ENCODE measurements at regions not wholly inside any gene's neighbourhood (a gene's known extent, or its start where the extent isn't known, plus 50 kb on each side); places are given as distances from the start of the nearest gene placed in this dataset.
"Not testable (repeated sequence)": the region's sequence is repeated elsewhere in the genome, so short reads cannot be mapped to it uniquely, and the experiment has no call there.

- Mint-ChIP-seq H3K4me1 (no peaks in the 10 kb centered on the region), H3K27me3 (peaks cover 0 to 3% of the 10 kb centered on the region in 2 donors), H3K27ac (no peak overlapping the region), H3K36me3 (no peaks in the 10 kb centered on the region), H3K9me3 (peaks cover 0 to 12% (median 0%) of the 10 kb centered on the region in 3 donors), H3K4me3 (no peak overlapping the region)
- Histone ChIP-seq H3K9me3 (no peaks in the 10 kb centered on the region), H3K4me3 (ENCODE audit: control insufficient read depth in 1 of 2, extremely low read depth in 1 of 2, low read length in 1 of 2) (no peak overlapping the region), H3K27ac (ENCODE audit: low read length) (no peak overlapping the region), H3K4me1 (ENCODE audit: control insufficient read depth in 1 of 2, extremely low read depth in 1 of 2, insufficient read depth in 2 of 2, low read length in 2 of 2) (no peaks in the 10 kb centered on the region), H3K27me3 (replicated peaks in 1 of 2; ENCODE audit: control insufficient read depth in 2 of 2, extremely low read depth in 1 of 2, insufficient read depth in 2 of 2, low read length in 1 of 2) (no peaks in the 10 kb centered on the region), H3K36me3 (ENCODE audit: control insufficient read depth in 2 of 2, extremely low read depth in 1 of 2, insufficient read depth in 1 of 2, low read length in 1 of 2) (no peaks in the 10 kb centered on the region)
- CTCF ChIA-PET = no interaction called here
- WGBS (ENCODE audit: insufficient coverage) = no CpG with 5 or more reads among the region's 3 CpGs
- POLR2A ChIA-PET = no interaction called here
- DNase-seq = no peak
- no peak for ATAC-seq (replicated peaks in 1 of 4)
Measured at GRCh38 chr5:98004463-98004862, 769.0 kb upstream of the RGMB start.

- no CpG with 5 or more reads among the region's 2 CpGs for WGBS (ENCODE audit: insufficient coverage)
- Mint-ChIP-seq H3K4me1 (no peaks in the 10 kb centered on the region), H3K36me3 (no peaks in the 10 kb centered on the region), H3K27ac (no peak overlapping the region), H3K9me3 (no peaks in the 10 kb centered on the region), H3K27me3 (no peaks in the 10 kb centered on the region), H3K4me3 (no peak overlapping the region)
- Histone ChIP-seq H3K4me3 (ENCODE audit: control insufficient read depth in 1 of 2, extremely low read depth in 1 of 2, low read length in 1 of 2) (no peak overlapping the region), H3K4me1 (ENCODE audit: control insufficient read depth in 1 of 2, extremely low read depth in 1 of 2, insufficient read depth in 2 of 2, low read length in 2 of 2) (no peaks in the 10 kb centered on the region), H3K27me3 (replicated peaks in 1 of 2; ENCODE audit: control insufficient read depth in 2 of 2, extremely low read depth in 1 of 2, insufficient read depth in 2 of 2, low read length in 1 of 2) (no peaks in the 10 kb centered on the region), H3K9me3 (no peaks in the 10 kb centered on the region), H3K27ac (ENCODE audit: low read length) (no peak overlapping the region), H3K36me3 (ENCODE audit: control insufficient read depth in 2 of 2, extremely low read depth in 1 of 2, insufficient read depth in 1 of 2, low read length in 1 of 2) (no peaks in the 10 kb centered on the region)
- ATAC-seq (replicated peaks in 1 of 4) = no peak
- no peak for DNase-seq
- CTCF ChIA-PET = no interaction called here
- POLR2A ChIA-PET = no interaction called here
Measured at GRCh38 chr5:98016771-98017170, 756.7 kb upstream of the RGMB start.

- WGBS (ENCODE audit: insufficient coverage) = 95% methylated on average over 3 of the region's 4 CpGs
- H3K9me3 ChIP-seq; H3K4me3 Mint-ChIP-seq; CTCF ChIA-PET; H3K36me3 ChIP-seq (ENCODE audit: control insufficient read depth in 2 of 2, extremely low read depth in 1 of 2, insufficient read depth in 1 of 2, low read length in 1 of 2); H3K4me1 ChIP-seq (ENCODE audit: control insufficient read depth in 1 of 2, extremely low read depth in 1 of 2, insufficient read depth in 2 of 2, low read length in 2 of 2); H3K27ac ChIP-seq (ENCODE audit: low read length); H3K27me3 ChIP-seq (replicated peaks in 1 of 2; ENCODE audit: control insufficient read depth in 2 of 2, extremely low read depth in 1 of 2, insufficient read depth in 2 of 2, low read length in 1 of 2); POLR2A ChIA-PET; H3K27ac Mint-ChIP-seq; H3K36me3 Mint-ChIP-seq; H3K27me3 Mint-ChIP-seq; ATAC-seq (replicated peaks in 1 of 4); H3K4me1 Mint-ChIP-seq; DNase-seq; H3K4me3 ChIP-seq (ENCODE audit: control insufficient read depth in 1 of 2, extremely low read depth in 1 of 2, low read length in 1 of 2): not testable (repeated sequence)
- H3K9me3 Mint-ChIP-seq = peaks cover 7 to 13% (median 10%) of the 10 kb centered on the region in 3 donors
Measured at GRCh38 chr5:98030273-98030672, 743.2 kb upstream of the RGMB start.

- H3K4me3 ChIP-seq (ENCODE audit: control insufficient read depth in 1 of 2, extremely low read depth in 1 of 2, low read length in 1 of 2); H3K4me1 Mint-ChIP-seq; H3K27me3 ChIP-seq (replicated peaks in 1 of 2; ENCODE audit: control insufficient read depth in 2 of 2, extremely low read depth in 1 of 2, insufficient read depth in 2 of 2, low read length in 1 of 2); ATAC-seq (replicated peaks in 1 of 4); H3K27ac Mint-ChIP-seq; H3K27me3 Mint-ChIP-seq; H3K4me3 Mint-ChIP-seq; H3K36me3 Mint-ChIP-seq; H3K4me1 ChIP-seq (ENCODE audit: control insufficient read depth in 1 of 2, extremely low read depth in 1 of 2, insufficient read depth in 2 of 2, low read length in 2 of 2); H3K9me3 ChIP-seq; DNase-seq; H3K27ac ChIP-seq (ENCODE audit: low read length); H3K36me3 ChIP-seq (ENCODE audit: control insufficient read depth in 2 of 2, extremely low read depth in 1 of 2, insufficient read depth in 1 of 2, low read length in 1 of 2); CTCF ChIA-PET; POLR2A ChIA-PET: not testable (repeated sequence)
- peaks cover 2 to 12% (median 6%) of the 10 kb centered on the region in 3 donors for H3K9me3 Mint-ChIP-seq
- WGBS (ENCODE audit: insufficient coverage) = 78% methylated on average over 5 of the region's 5 CpGs
Measured at GRCh38 chr5:98031036-98031435, 742.4 kb upstream of the RGMB start.

GRCh38 chr5:98031496-98031895, 742.0 kb upstream of the RGMB start:
- peaks cover 2 to 10% (median 6%) of the 10 kb centered on the region in 3 donors for H3K9me3 Mint-ChIP-seq
- no peak for DNase-seq
- H3K4me3 Mint-ChIP-seq = no peak overlapping the region
- H3K36me3 Mint-ChIP-seq = no peaks in the 10 kb centered on the region
- no peaks in the 10 kb centered on the region for H3K4me1 Mint-ChIP-seq
- ChIA-PET POLR2A (no interaction called here), CTCF (no interaction called here)
- Histone ChIP-seq H3K36me3 (ENCODE audit: control insufficient read depth in 2 of 2, extremely low read depth in 1 of 2, insufficient read depth in 1 of 2, low read length in 1 of 2) (no peaks in the 10 kb centered on the region), H3K4me3 (ENCODE audit: control insufficient read depth in 1 of 2, extremely low read depth in 1 of 2, low read length in 1 of 2) (no peak overlapping the region), H3K27me3 (replicated peaks in 1 of 2; ENCODE audit: control insufficient read depth in 2 of 2, extremely low read depth in 1 of 2, insufficient read depth in 2 of 2, low read length in 1 of 2) (no peaks in the 10 kb centered on the region), H3K4me1 (ENCODE audit: control insufficient read depth in 1 of 2, extremely low read depth in 1 of 2, insufficient read depth in 2 of 2, low read length in 2 of 2) (no peaks in the 10 kb centered on the region), H3K9me3 (no peaks in the 10 kb centered on the region), H3K27ac (ENCODE audit: low read length) (no peak overlapping the region)
- H3K27me3 Mint-ChIP-seq = no peaks in the 10 kb centered on the region
- H3K27ac Mint-ChIP-seq = no peak overlapping the region
- no peak for ATAC-seq (replicated peaks in 1 of 4)
- 67% methylated on average over 1 of the region's 3 CpGs for WGBS (ENCODE audit: insufficient coverage)

- Mint-ChIP-seq H3K36me3 (no peaks in the 10 kb centered on the region), H3K4me3 (no peak overlapping the region), H3K27ac (no peak overlapping the region), H3K9me3 (peaks cover 2 to 10% (median 6%) of the 10 kb centered on the region in 3 donors), H3K27me3 (no peaks in the 10 kb centered on the region), H3K4me1 (no peaks in the 10 kb centered on the region)
- ATAC-seq (replicated peaks in 1 of 4) = no peak
- DNase-seq = no peak
- Histone ChIP-seq H3K27me3 (replicated peaks in 1 of 2; ENCODE audit: control insufficient read depth in 2 of 2, extremely low read depth in 1 of 2, insufficient read depth in 2 of 2, low read length in 1 of 2) (no peaks in the 10 kb centered on the region), H3K9me3 (no peaks in the 10 kb centered on the region), H3K4me1 (ENCODE audit: control insufficient read depth in 1 of 2, extremely low read depth in 1 of 2, insufficient read depth in 2 of 2, low read length in 2 of 2) (no peaks in the 10 kb centered on the region), H3K36me3 (ENCODE audit: control insufficient read depth in 2 of 2, extremely low read depth in 1 of 2, insufficient read depth in 1 of 2, low read length in 1 of 2) (no peaks in the 10 kb centered on the region), H3K27ac (ENCODE audit: low read length) (no peak overlapping the region), H3K4me3 (ENCODE audit: control insufficient read depth in 1 of 2, extremely low read depth in 1 of 2, low read length in 1 of 2) (no peak overlapping the region)
- 56% methylated on average over 1 of the region's 1 CpG for WGBS (ENCODE audit: insufficient coverage)
- POLR2A ChIA-PET = no interaction called here
- CTCF ChIA-PET = no interaction called here
Measured at GRCh38 chr5:98031926-98032325, 741.5 kb upstream of the RGMB start.

GRCh38 chr5:98041661-98042060, 731.8 kb upstream of the RGMB start:
- Mint-ChIP-seq H3K9me3 (peaks cover 0 to 7% (median 0%) of the 10 kb centered on the region in 3 donors), H3K36me3 (no peaks in the 10 kb centered on the region), H3K27me3 (no peaks in the 10 kb centered on the region), H3K4me3 (no peak overlapping the region), H3K4me1 (no peaks in the 10 kb centered on the region), H3K27ac (no peak overlapping the region)
- ATAC-seq (replicated peaks in 1 of 4) (no peak), DNase-seq (no peak)
- no peaks in the 10 kb centered on the region for H3K27me3 ChIP-seq (replicated peaks in 1 of 2; ENCODE audit: control insufficient read depth in 2 of 2, extremely low read depth in 1 of 2, insufficient read depth in 2 of 2, low read length in 1 of 2)
- ChIA-PET POLR2A (no interaction called here), CTCF (no interaction called here)
- no peaks in the 10 kb centered on the region for H3K9me3 ChIP-seq
- no peaks in the 10 kb centered on the region for H3K36me3 ChIP-seq (ENCODE audit: control insufficient read depth in 2 of 2, extremely low read depth in 1 of 2, insufficient read depth in 1 of 2, low read length in 1 of 2)
- no peak overlapping the region for H3K4me3 ChIP-seq (ENCODE audit: control insufficient read depth in 1 of 2, extremely low read depth in 1 of 2, low read length in 1 of 2)
- no peak overlapping the region for H3K27ac ChIP-seq (ENCODE audit: low read length)
- no peaks in the 10 kb centered on the region for H3K4me1 ChIP-seq (ENCODE audit: control insufficient read depth in 1 of 2, extremely low read depth in 1 of 2, insufficient read depth in 2 of 2, low read length in 2 of 2)
